ENCODE measurements at regions not wholly inside any gene's neighbourhood (a gene's known extent, or its start where the extent isn't known, plus 50 kb on each side); places are given as distances from the start of the nearest gene placed in this dataset.
"Not testable (repeated sequence)": the region's sequence is repeated elsewhere in the genome, so short reads cannot be mapped to it uniquely, and the experiment has no call there.

DNA sequence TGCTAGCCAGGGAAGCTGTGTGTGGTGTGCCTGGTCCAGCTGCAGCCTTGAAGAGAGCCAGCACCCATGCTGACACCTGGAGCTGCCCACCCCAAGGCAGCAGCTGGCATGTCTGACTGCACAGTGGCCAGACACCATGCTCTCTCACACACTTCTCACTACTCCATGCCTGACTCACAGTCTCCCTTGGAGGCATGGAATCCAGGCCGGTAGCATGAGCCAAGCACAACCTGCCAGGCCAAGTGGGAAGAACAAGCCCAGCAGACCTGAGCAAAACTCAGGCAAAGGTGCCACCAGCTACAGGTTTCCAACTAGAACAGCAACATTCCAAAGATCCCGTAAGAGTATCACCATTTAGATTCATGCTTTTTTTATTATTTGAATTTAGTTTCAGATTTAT is 625.3 kb upstream of the LRRTM4 start:
- no peak overlapping the region for H3K4me3 ChIP-seq (ENCODE audit: low read length)
- no peak for DNase-seq (ENCODE audit: low read depth)
- TF ChIP-seq, protein P1, sequence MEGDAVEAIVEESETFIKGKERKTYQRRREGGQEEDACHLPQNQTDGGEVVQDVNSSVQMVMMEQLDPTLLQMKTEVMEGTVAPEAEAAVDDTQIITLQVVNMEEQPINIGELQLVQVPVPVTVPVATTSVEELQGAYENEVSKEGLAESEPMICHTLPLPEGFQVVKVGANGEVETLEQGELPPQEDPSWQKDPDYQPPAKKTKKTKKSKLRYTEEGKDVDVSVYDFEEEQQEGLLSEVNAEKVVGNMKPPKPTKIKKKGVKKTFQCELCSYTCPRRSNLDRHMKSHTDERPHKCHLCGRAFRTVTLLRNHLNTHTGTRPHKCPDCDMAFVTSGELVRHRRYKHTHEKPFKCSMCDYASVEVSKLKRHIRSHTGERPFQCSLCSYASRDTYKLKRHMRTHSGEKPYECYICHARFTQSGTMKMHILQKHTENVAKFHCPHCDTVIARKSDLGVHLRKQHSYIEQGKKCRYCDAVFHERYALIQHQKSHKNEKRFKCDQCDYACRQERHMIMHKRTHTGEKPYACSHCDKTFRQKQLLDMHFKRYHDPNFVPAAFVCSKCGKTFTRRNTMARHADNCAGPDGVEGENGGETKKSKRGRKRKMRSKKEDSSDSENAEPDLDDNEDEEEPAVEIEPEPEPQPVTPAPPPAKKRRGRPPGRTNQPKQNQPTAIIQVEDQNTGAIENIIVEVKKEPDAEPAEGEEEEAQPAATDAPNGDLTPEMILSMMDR (conservative IDR thresholded peaks at IDR 0.05; ENCODE audit: low read depth, low read length), result no peak

DNA sequence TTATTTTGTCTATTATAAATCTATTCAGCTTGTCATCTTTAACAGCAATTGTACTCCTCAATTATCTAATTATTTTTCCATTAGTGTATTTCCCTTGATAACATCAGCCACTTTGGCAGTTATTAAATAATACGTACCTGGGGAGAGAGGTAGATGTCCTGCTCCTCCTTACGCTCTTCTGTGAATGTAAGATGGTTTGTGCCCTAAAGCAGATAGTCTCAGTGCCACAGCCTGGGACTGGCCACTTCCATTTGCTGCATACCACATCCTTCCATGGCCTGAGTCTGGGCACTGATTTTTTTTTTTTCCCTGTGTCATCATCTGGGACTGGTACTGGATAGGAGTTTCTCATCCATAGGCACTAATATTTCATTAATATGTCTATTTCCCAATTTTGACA is 632.4 kb upstream of the LRRTM4 start:
- TF ChIP-seq, protein P1 (conservative IDR thresholded peaks at IDR 0.05; ENCODE audit: low read depth, low read length), result no peak
- DNase-seq (ENCODE audit: low read depth), result no peak
- H3K4me3 ChIP-seq (ENCODE audit: low read length), result no peak overlapping the region

DNA sequence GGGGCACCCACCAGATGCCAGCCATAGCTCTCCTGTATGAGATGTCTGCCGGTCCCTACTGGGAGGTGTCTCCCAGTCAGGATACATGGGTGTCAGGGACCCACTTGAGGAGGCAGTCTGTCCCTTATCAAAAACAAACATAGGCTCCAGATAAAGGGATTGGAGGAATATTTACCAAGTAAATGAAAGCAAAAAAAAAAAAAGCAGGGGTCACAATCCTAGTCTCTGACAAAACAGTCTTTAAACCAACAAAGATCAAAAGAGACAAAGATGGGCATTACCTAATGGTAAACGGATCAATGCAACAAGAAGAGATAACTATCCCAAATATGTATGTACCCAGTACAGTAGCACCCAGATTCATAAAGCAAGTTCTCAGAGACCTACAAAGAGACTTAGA is 640.0 kb upstream of the LRRTM4 start:
- DNase-seq (ENCODE audit: low read depth), result no peak
- no peak overlapping the region for H3K4me3 ChIP-seq (ENCODE audit: low read length)
- TF ChIP-seq, protein P1 (conservative IDR thresholded peaks at IDR 0.05; ENCODE audit: low read depth, low read length), result no peak

DNA sequence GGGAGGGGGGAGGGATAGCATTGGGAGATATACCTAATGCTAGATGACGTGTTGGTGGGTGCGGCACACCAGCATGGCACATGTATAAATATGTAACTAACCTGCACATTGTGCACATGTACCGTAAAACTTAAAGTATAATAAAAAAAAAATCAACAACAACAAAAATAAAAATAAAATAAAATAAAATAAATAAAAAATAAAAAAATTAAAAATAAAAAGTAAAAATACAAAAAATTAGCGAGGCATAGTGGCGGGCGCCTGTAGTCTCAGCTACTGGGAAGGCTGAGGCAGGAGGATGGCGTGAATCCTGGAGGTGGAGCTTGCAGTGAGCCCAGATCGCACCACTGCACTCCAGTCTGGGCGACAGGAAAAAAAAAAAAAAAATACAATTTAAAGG is 650.0 kb upstream of the LRRTM4 start:
- H3K4me3 ChIP-seq (ENCODE audit: low read length); DNase-seq (ENCODE audit: low read depth): not testable (repeated sequence)

- H3K4me3 ChIP-seq (ENCODE audit: low read length), result no peak overlapping the region
- TF ChIP-seq, protein P1 (conservative IDR thresholded peaks at IDR 0.05; ENCODE audit: low read depth, low read length), result no peak
- DNase-seq (ENCODE audit: low read depth), result no peak
Observed at GRCh38 chr2:78175645-78176044, 653.5 kb upstream of the LRRTM4 start.

DNA sequence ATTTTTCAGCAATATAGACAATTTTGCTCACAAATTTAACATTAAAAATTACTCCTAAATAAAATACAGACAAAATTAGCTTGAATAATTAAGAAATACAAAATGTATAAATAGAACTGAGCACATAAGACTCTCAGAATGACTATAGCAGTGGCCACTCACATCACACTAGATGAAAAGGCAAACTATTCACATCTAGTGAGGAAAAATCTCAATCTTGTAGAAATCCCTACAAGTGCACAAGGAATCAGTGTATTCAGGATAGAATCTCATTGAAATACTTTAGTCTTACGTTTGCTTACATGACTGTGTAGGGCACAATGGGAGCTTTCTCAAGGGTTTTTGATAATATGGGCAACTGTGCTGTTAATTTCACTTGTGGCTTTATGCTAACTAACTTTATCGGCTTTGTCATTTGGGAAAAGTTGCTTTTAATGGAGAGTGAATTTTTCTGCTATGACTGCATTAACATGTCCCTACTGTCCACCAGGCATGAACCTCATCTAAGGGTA is 678.9 kb upstream of the LRRTM4 start:
- TF ChIP-seq, protein P1 (conservative IDR thresholded peaks at IDR 0.05; ENCODE audit: low read depth, low read length), result no peak
- DNase-seq (ENCODE audit: low read depth), result no peak
- H3K4me3 ChIP-seq (ENCODE audit: low read length), result no peak overlapping the region

- TF ChIP-seq, protein P1 (conservative IDR thresholded peaks at IDR 0.05; ENCODE audit: low read depth, low read length), result no peak
- H3K4me3 ChIP-seq (ENCODE audit: low read length), result no peak overlapping the region
- DNase-seq (ENCODE audit: low read depth), result no peak
Observed at GRCh38 chr2:78202366-78202765, 680.2 kb upstream of the LRRTM4 start.
